OCI-LY7 (cell line): ENCODE measurements at regions not wholly inside any gene's neighbourhood (a gene's known extent, or its start where the extent isn't known, plus 50 kb on each side); places are given as distances from the start of the nearest gene placed in this dataset.

Source experiments
- BruUV-seq: library from RNA; stranded (reverse); fragments of 400-500 nt; replicated peaks from 2 replicates; lab custom pipeline; 2021; lab: Mats Ljungman, UMichigan
- CTCF ChIA-PET: fragments of 300-600 bp; sonication (Branson Sonifier 250); formaldehyde crosslinking; loops from one replicate; lab custom pipeline; 2022; ENCODE audit warnings: antibody characterized with exemption; ENCODE audit not compliant: unreplicated experiment; lab: Charles Lee
- POLR2A ChIA-PET: fragments of 300-600 bp; sonication (Branson Sonifier 250); formaldehyde crosslinking; loops from one replicate; lab custom pipeline; 2022; ENCODE audit warnings: antibody characterized with exemption; lab: Charles Lee
- DNase-seq: peaks from one replicate; pipeline ENCODE4 v3.0.0-alpha.2; 2015; ENCODE audit warnings: low spot score
- H2AFZ ChIP-seq: fragments of 200-600 bp; sonication (generic), shearing (Covaris generic); 2 replicates; pipeline ENCODE4 v1.6.1; 2014; ENCODE audit warnings: mild to moderate bottlenecking, antibody characterized with exemption, low read length, moderate library complexity
- H3K27ac ChIP-seq: fragments of 200-600 bp; sonication (generic); 2 replicates; pipeline ENCODE4 v1.5.1; 2014; ENCODE audit warnings: mixed run types, low read depth, mild to moderate bottlenecking, moderate library complexity, low read length, inconsistent platforms; ENCODE audit not compliant: poor library complexity, severe bottlenecking
- H3K36me3 ChIP-seq: fragments of 200-600 bp; sonication (generic); 2 replicates; pipeline ENCODE4 v1.6.1; 2014; ENCODE audit warnings: mild to moderate bottlenecking, antibody characterized with exemption, low read length, moderate library complexity, mixed read lengths; ENCODE audit not compliant: insufficient read depth
- H3K4me1 ChIP-seq: fragments of 200-600 bp; sonication (generic); 2 replicates; pipeline ENCODE4 v1.5.1; 2014; ENCODE audit warnings: mild to moderate bottlenecking, low read length; ENCODE audit not compliant: insufficient read depth, poor library complexity, severe bottlenecking
- H3K4me2 ChIP-seq: fragments of 200-600 bp; sonication (generic); 2 replicates; pipeline ENCODE4 v1.6.1; 2014; ENCODE audit warnings: mild to moderate bottlenecking, low read length
- H3K4me3 ChIP-seq: fragments of 200-600 bp; sonication (generic); 2 replicates; pipeline ENCODE4 v1.5.1; 2014; ENCODE audit warnings: mild to moderate bottlenecking, low read depth, low read length; ENCODE audit not compliant: poor library complexity, severe bottlenecking
- H3K79me2 ChIP-seq: fragments of 200-600 bp; sonication (generic); 2 replicates; pipeline ENCODE4 v1.6.1; 2016; ENCODE audit warnings: low read depth, mild to moderate bottlenecking, low read length, moderate library complexity, mixed read lengths; ENCODE audit not compliant: insufficient read depth
- H3K9me2 ChIP-seq: fragments of 200-600 bp; sonication (generic); 2 replicates; pipeline ENCODE4 v1.6.1; 2016; ENCODE audit warnings: mild to moderate bottlenecking, low read length, mixed read lengths; ENCODE audit not compliant: insufficient read depth
- H3K9me3 ChIP-seq: fragments of 200-600 bp; sonication (generic); 2 replicates; pipeline ENCODE4 v1.6.1; 2014; ENCODE audit warnings: mild to moderate bottlenecking, mixed run types, low read length, mixed read lengths
- H4K20me1 ChIP-seq: fragments of 200-600 bp; sonication (generic); 2 replicates; pipeline ENCODE4 v1.6.1; 2014; ENCODE audit warnings: mild to moderate bottlenecking, antibody characterized with exemption, low read length, moderate library complexity, mixed read lengths; ENCODE audit not compliant: insufficient read depth
- CTCF ChIP-seq: fragments of 200-600 bp; sonication (generic); conservative IDR thresholded peaks from 2 replicates; pipeline ENCODE4 v1.5.1; 2014; ENCODE audit warnings: mild to moderate bottlenecking, antibody characterized with exemption, low read length, moderate library complexity, mixed read lengths
- EZH2phosphoT487 ChIP-seq: fragments of 200-600 bp; sonication (generic); IDR thresholded peaks from 2 replicates; pipeline ENCODE4 v1.6.1; 2018; ENCODE audit warnings: low read depth, borderline replicate concordance, mild to moderate bottlenecking, mixed run types, antibody characterized with exemption, low read length, moderate library complexity, mixed read lengths
- intact Hi-C: fragments of 100-400 bp; cut with micrococcal nuclease; formaldehyde crosslinking; loops from one replicate; pipeline ENCODE4 v1.10.0; 2022; ENCODE audit not compliant: unreplicated experiment

DNA sequence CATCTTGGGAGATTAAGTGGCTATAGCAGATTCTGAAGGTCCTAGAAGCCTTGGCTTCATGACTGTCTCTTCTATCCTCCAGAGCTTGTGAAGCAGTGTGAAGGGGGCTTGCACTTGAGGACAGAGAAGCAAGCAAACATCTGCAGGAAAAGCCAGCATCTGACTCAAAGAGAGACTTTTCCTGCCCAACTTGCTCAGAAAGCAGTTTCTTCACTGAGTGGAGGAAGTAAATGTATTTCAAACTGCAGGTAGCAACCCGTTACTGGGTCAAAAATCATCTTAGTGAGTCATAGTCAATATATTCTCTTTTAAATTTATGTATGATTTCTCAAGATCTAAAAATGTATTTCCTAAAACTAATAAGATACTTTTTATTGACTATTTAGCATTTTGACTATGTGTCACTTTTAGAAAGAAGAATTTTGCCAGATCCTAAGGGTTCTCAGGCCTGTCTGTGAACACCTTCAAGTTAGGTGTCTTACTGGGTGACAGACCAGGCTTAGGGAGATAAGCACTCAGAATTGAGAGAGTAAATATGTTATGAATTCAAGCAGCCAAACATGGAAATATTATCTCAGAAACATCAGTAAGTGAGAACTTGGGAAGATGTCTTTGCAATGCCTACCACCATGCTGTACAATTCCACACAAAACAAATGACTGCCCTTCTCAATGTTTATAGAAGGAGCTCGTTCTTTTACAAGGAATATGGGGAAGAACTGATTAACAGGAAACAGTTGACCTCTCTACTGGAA lies 72.6 kb upstream of the DMAC1 start:
- ChIA-PET POLR2A (interaction anchor here (0.7 to 1.8 kb wide), 3 partner anchors 16 to 168 kb away, joined by 4 to 5 read pairs (median 4); no protein-coding TSS in a partner anchor), CTCF (no interaction called here)
- Histone ChIP-seq H4K20me1 (no peaks in the 10 kb centered on the region), H3K4me2 (no peak overlapping the region), H3K79me2 (no peaks in the 10 kb centered on the region), H3K27ac (no peak overlapping the region), H3K4me3 (no peak overlapping the region), H2AFZ (no peak overlapping the region), H3K9me3 (no peaks in the 10 kb centered on the region), H3K4me1 (no peaks in the 10 kb centered on the region), H3K36me3 (no peaks in the 10 kb centered on the region), H3K9me2 (no peaks in the 10 kb centered on the region)
- TF ChIP-seq EZH2phosphoT487 (no peak), CTCF (no peak)
- BruUV-seq = no TSS peak
- intact Hi-C loops = no loop called here
- DNase-seq = no peak

GRCh38 chr9:7869340-7869739 lies 69.8 kb upstream of the DMAC1 start:
- ChIA-PET POLR2A (no interaction called here), CTCF (no interaction called here)
- H4K20me1 ChIP-seq = no peaks in the 10 kb centered on the region
- H2AFZ ChIP-seq = no peak overlapping the region
- no peak for DNase-seq
- TF ChIP-seq CTCF (no peak), EZH2phosphoT487 (no peak)
- H3K27ac ChIP-seq = no peak overlapping the region
- intact Hi-C loops = no loop called here
- H3K9me3 ChIP-seq = no peaks in the 10 kb centered on the region
- H3K4me3 ChIP-seq = no peak overlapping the region
- H3K4me2 ChIP-seq = no peak overlapping the region
- H3K4me1 ChIP-seq = no peaks in the 10 kb centered on the region
- no peaks in the 10 kb centered on the region for H3K36me3 ChIP-seq
- no TSS peak for BruUV-seq
- H3K9me2 ChIP-seq = no peaks in the 10 kb centered on the region
- no peaks in the 10 kb centered on the region for H3K79me2 ChIP-seq

DNA sequence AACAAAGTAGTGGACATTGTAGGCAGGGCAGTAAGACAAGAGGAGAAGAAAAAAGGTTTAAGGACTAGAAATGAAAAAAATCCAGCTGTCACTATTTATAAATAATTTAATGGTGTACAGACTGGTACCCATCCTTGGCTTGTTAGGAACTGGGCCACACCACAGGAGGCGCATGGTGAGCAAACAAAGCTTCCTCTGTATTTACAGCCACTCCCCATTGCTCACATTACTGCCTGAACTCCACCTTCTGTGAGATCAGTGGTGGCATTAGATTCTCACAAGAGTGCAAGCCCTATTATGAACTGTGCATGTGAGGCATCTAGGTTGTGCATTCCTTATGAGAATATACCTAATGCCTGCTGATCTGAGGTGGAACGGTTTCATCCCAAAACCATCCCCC lies 62.6 kb upstream of the DMAC1 start:
- Histone ChIP-seq H3K9me2 (no peaks in the 10 kb centered on the region), H4K20me1 (no peaks in the 10 kb centered on the region), H3K4me3 (no peak overlapping the region), H3K9me3 (no peaks in the 10 kb centered on the region), H3K27ac (no peak overlapping the region), H3K79me2 (no peaks in the 10 kb centered on the region), H2AFZ (no peak overlapping the region), H3K4me2 (no peak overlapping the region), H3K4me1 (no peaks in the 10 kb centered on the region), H3K36me3 (no peaks in the 10 kb centered on the region)
- POLR2A ChIA-PET = no interaction called here
- BruUV-seq = no TSS peak
- intact Hi-C loops = no loop called here
- no peak for DNase-seq
- no peak for TF ChIP-seq CTCF
- CTCF ChIA-PET = no interaction called here
